H9 (cell line): ENCODE measurements at regions not wholly inside any gene's neighbourhood (a gene's known extent, or its start where the extent isn't known, plus 50 kb on each side); places are given as distances from the start of the nearest gene placed in this dataset.

ENCODE experiments used
- DNase-seq: peaks from one replicate; pipeline ENCODE4 v3.0.0-alpha.2; 2017
- H2AFZ ChIP-seq: one replicate; pipeline ENCODE4 v1.6.1; 2013; ENCODE audit warnings: mild to moderate bottlenecking, low read length, control low read depth, moderate library complexity
- H2AK5ac ChIP-seq: 2 replicates; pipeline ENCODE4 v1.6.1; 2013; ENCODE audit warnings: low read length, control low read depth, mixed read lengths; ENCODE audit not compliant: insufficient read length
- H2BK120ac ChIP-seq: one replicate; pipeline ENCODE4 v1.6.1; 2013; ENCODE audit warnings: low read depth, mild to moderate bottlenecking, low read length, control low read depth, inconsistent platforms; ENCODE audit not compliant: poor library complexity, severe bottlenecking
- H2BK12ac ChIP-seq: 2 replicates; pipeline ENCODE4 v1.6.1; 2013; ENCODE audit warnings: low read length, control low read depth, mixed read lengths, low read depth; ENCODE audit not compliant: insufficient read length
- H2BK15ac ChIP-seq: 2 replicates; pipeline ENCODE4 v1.6.1; 2013; ENCODE audit warnings: low read depth, low read length, control low read depth
- H2BK20ac ChIP-seq: one replicate; pipeline ENCODE4 v1.6.1; 2013; ENCODE audit warnings: low read depth, mild to moderate bottlenecking, low read length, control low read depth, inconsistent platforms; ENCODE audit not compliant: poor library complexity, severe bottlenecking
- H2BK5ac ChIP-seq: 2 replicates; pipeline ENCODE4 v1.6.1; 2013; ENCODE audit warnings: low read length, control low read depth, mixed read lengths; ENCODE audit not compliant: insufficient read length
- H3K14ac ChIP-seq: 2 replicates; pipeline ENCODE4 v1.6.1; 2013; ENCODE audit warnings: low read length, control low read depth; ENCODE audit not compliant: insufficient read depth
- H3K18ac ChIP-seq: 2 replicates; pipeline ENCODE4 v1.6.1; 2013; ENCODE audit warnings: low read depth, mild to moderate bottlenecking, mixed read lengths, low read length, control low read depth; ENCODE audit not compliant: insufficient read length
- H3K23ac ChIP-seq: 2 replicates; pipeline ENCODE4 v1.6.1; 2013; ENCODE audit warnings: low read length, control low read depth, mixed read lengths, low read depth; ENCODE audit not compliant: insufficient read length
- H3K23me2 ChIP-seq: 2 replicates; pipeline ENCODE4 v1.6.1; 2013; ENCODE audit warnings: low read depth, mild to moderate bottlenecking, mixed read lengths, low read length, control low read depth; ENCODE audit not compliant: insufficient read length, poor library complexity, severe bottlenecking
- H3K27ac ChIP-seq: 2 replicates; pipeline ENCODE4 v1.5.1; 2013; ENCODE audit warnings: low read length, control low read depth, mixed read lengths, low read depth; ENCODE audit not compliant: insufficient read length
- H3K27me3 ChIP-seq: 2 replicates; pipeline ENCODE4 v1.6.1; 2013; ENCODE audit warnings: low read length, control low read depth, inconsistent platforms; ENCODE audit not compliant: insufficient read depth
- H3K4ac ChIP-seq: 2 replicates; pipeline ENCODE4 v1.6.1; 2013; ENCODE audit warnings: low read depth, mild to moderate bottlenecking, control low read depth, inconsistent platforms, low read length, moderate library complexity
- H3K4me1 ChIP-seq: 2 replicates; pipeline ENCODE4 v1.6.1; 2013; ENCODE audit warnings: low read length, control low read depth, inconsistent platforms; ENCODE audit not compliant: insufficient read depth
- H3K4me2 ChIP-seq: 2 replicates; pipeline ENCODE4 v1.6.1; 2013; ENCODE audit warnings: low read length, control low read depth, mixed read lengths; ENCODE audit not compliant: insufficient read length, insufficient read depth
- H3K56ac ChIP-seq: 2 replicates; pipeline ENCODE4 v1.6.1; 2013; ENCODE audit warnings: low read depth, mild to moderate bottlenecking, mixed read lengths, low read length, control low read depth; ENCODE audit not compliant: insufficient read length
- H3K79me1 ChIP-seq: 2 replicates; pipeline ENCODE4 v1.6.1; 2013; ENCODE audit warnings: low read depth, mild to moderate bottlenecking, moderate library complexity, low read length, control low read depth, inconsistent platforms; ENCODE audit not compliant: insufficient read depth, poor library complexity, severe bottlenecking
- H3K79me2 ChIP-seq: 2 replicates; pipeline ENCODE4 v1.6.1; 2013; ENCODE audit warnings: low read length, control low read depth, inconsistent platforms; ENCODE audit not compliant: insufficient read depth
- H3K9ac ChIP-seq: 2 replicates; pipeline ENCODE4 v1.6.1; 2013; ENCODE audit warnings: low read length, control low read depth, mixed read lengths; ENCODE audit not compliant: insufficient read length; ENCODE audit errors: extremely low read depth
- H3K9me3 ChIP-seq: one replicate; pipeline ENCODE4 v1.6.1; 2013; ENCODE audit warnings: low read depth, low read length, inconsistent platforms; ENCODE audit not compliant: control insufficient read depth
- H3T11ph ChIP-seq: one replicate; pipeline ENCODE4 v1.6.1; 2013; ENCODE audit warnings: mild to moderate bottlenecking, low read length, control low read depth, inconsistent platforms
- H4K20me1 ChIP-seq: one replicate; pipeline ENCODE4 v1.6.1; 2013; ENCODE audit not compliant: control insufficient read depth, insufficient read length, insufficient read depth
- H4K5ac ChIP-seq: 2 replicates; pipeline ENCODE4 v1.6.1; 2013; ENCODE audit warnings: low read depth, mild to moderate bottlenecking, mixed read lengths, low read length, control low read depth; ENCODE audit not compliant: insufficient read length
- H4K8ac ChIP-seq: replicated peaks from 2 replicates; pipeline ENCODE4 v1.6.1; 2013; ENCODE audit warnings: low read length, control low read depth, mixed read lengths, low read depth; ENCODE audit not compliant: insufficient read length
- H4K91ac ChIP-seq: 2 replicates; pipeline ENCODE4 v1.6.1; 2013; ENCODE audit warnings: low read depth, mild to moderate bottlenecking, moderate library complexity, mixed read lengths, low read length, control low read depth; ENCODE audit not compliant: insufficient read length
- H3K27ac Mint-ChIP-seq, 3 experiments: 2 replicates in 2 of 3; 3 replicates in 1 of 3; pipeline ENCODE4 v1.8.0; 2020 to 2021; ENCODE audit warnings: mixed read lengths in 3 of 3, mild to moderate bottlenecking in 1 of 3, moderate library complexity in 1 of 3
- H3K27me3 Mint-ChIP-seq: 2 replicates; pipeline ENCODE4 v1.8.0; 2021; ENCODE audit warnings: low read depth, mild to moderate bottlenecking, moderate library complexity, mixed read lengths
- H3K36me3 Mint-ChIP-seq, 3 experiments: 2 replicates in 2 of 3; 3 replicates in 1 of 3; pipeline ENCODE4 v1.8.0; 2020 to 2021; ENCODE audit warnings: low read depth in 3 of 3, mixed read lengths in 3 of 3; ENCODE audit not compliant: insufficient read depth in 1 of 3
- H3K4me1 Mint-ChIP-seq, 2 experiments: 2 replicates each; pipeline ENCODE4 v1.8.0; 2020; ENCODE audit warnings: mixed read lengths in 2 of 2
- H3K4me3 Mint-ChIP-seq, 2 experiments: 2 replicates in 1 of 2; 3 replicates in 1 of 2; pipeline ENCODE4 v1.8.0; 2020 to 2021; ENCODE audit warnings: mild to moderate bottlenecking in 2 of 2, mixed read lengths in 2 of 2, moderate library complexity in 1 of 2
- H3K9me3 Mint-ChIP-seq, 2 experiments: 2 replicates in 1 of 2; 3 replicates in 1 of 2; pipeline ENCODE4 v1.8.0; 2020; ENCODE audit warnings: mild to moderate bottlenecking in 2 of 2, mixed read lengths in 2 of 2, moderate library complexity in 1 of 2
- WGBS: extraction: QIAGEN DNeasy Blood & Tissue Kit; methylation state at CpG from one replicate; pipeline ENCODE4 v1.1.7; 2013; ENCODE audit warnings: missing lambda C conversion rate, low lambda C conversion rate, mixed read lengths; ENCODE audit not compliant: insufficient read length; ENCODE audit errors: extremely low coverage; 5-methylcytosine and 5-hydroxymethylcytosine counted together
- TF ChIP-seq, protein P1 (sequence below): fragments of 200-600 bp; sonication (generic); conservative IDR thresholded peaks from 3 replicates; pipeline ENCODE4 v1.8.0; 2021; ENCODE audit warnings: antibody characterized with exemption, mild to moderate bottlenecking

DNA sequence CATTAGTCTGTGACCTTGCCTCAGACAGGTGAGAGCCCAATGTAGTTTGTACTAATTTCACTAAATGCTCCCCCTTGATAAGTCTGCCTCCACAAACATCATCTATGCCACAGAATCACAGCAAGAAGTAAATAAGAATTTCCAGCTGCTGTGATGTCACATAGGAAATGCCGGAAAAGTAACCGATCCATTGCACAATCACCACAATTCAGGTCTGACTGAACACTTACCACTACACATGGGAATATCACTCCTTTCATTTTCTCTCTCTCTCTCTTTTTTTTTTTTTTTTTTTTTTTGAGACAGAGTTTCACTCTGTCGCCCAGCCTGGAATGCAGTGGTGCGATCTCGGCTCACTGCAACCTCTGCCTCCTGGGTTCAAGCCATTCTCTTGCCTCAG is 79.0 kb upstream of the CDH11 start:
- Histone ChIP-seq H2AK5ac (no peak overlapping the region), H3K14ac (no peak overlapping the region), H3K27ac (no peak overlapping the region), H2BK12ac (no peak overlapping the region), H4K20me1 (no peaks in the 10 kb centered on the region), H3T11ph (no peak overlapping the region), H3K9me3 (no peaks in the 10 kb centered on the region), H4K91ac (no peak overlapping the region), H3K4me2 (no peak overlapping the region), H3K79me1 (no peaks in the 10 kb centered on the region), H3K18ac (no peak overlapping the region), H3K4me1 (no peaks in the 10 kb centered on the region), H2BK120ac (no peak overlapping the region), H3K4ac (no peak overlapping the region), H2BK20ac (no peak overlapping the region), H2BK15ac (no peak overlapping the region), H3K56ac (no peak overlapping the region), H2AFZ (no peak overlapping the region), H3K23ac (no peak overlapping the region), H3K23me2 (no peaks in the 10 kb centered on the region), H2BK5ac (no peak overlapping the region), H3K79me2 (no peaks in the 10 kb centered on the region), H4K8ac (no peak overlapping the region), H3K27me3 (no peaks in the 10 kb centered on the region), H4K5ac (no peak overlapping the region), H3K9ac (no peak overlapping the region)
- H3K36me3 Mint-ChIP-seq, result no peaks in the 10 kb centered on the region
- DNase-seq, result no peak
- H3K27ac Mint-ChIP-seq, result no peak overlapping the region
- no peaks in the 10 kb centered on the region for H3K4me1 Mint-ChIP-seq
- H3K9me3 Mint-ChIP-seq, result no peaks in the 10 kb centered on the region
- no peak overlapping the region for H3K4me3 Mint-ChIP-seq
- peaks cover 8% of the 10 kb centered on the region for H3K27me3 Mint-ChIP-seq
- TF ChIP-seq, protein P1, sequence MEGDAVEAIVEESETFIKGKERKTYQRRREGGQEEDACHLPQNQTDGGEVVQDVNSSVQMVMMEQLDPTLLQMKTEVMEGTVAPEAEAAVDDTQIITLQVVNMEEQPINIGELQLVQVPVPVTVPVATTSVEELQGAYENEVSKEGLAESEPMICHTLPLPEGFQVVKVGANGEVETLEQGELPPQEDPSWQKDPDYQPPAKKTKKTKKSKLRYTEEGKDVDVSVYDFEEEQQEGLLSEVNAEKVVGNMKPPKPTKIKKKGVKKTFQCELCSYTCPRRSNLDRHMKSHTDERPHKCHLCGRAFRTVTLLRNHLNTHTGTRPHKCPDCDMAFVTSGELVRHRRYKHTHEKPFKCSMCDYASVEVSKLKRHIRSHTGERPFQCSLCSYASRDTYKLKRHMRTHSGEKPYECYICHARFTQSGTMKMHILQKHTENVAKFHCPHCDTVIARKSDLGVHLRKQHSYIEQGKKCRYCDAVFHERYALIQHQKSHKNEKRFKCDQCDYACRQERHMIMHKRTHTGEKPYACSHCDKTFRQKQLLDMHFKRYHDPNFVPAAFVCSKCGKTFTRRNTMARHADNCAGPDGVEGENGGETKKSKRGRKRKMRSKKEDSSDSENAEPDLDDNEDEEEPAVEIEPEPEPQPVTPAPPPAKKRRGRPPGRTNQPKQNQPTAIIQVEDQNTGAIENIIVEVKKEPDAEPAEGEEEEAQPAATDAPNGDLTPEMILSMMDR, result no peak
- no CpG with 5 or more reads among the region's 5 CpGs for WGBS
